K562 (cell line): ENCODE measurements at regions not wholly inside any gene's neighbourhood (a gene's known extent, or its start where the extent isn't known, plus 50 kb on each side); places are given as distances from the start of the nearest gene placed in this dataset.

Source experiments
- ATAC-seq: fragments of 200-7000 bp; cut with Tn5 transposase; 3 replicates; pipeline ENCODE4 v1.9.1; 2020; ENCODE audit warnings: moderate library complexity
- BruUV-seq: library from RNA; stranded (reverse); fragments of 400-500 nt; replicated peaks from 2 replicates; lab custom pipeline; 2021; lab: Mats Ljungman, UMichigan
- CTCF ChIA-PET: fragments of 300-600 bp; formaldehyde crosslinking; extraction: SDS; loops from one replicate; lab custom pipeline; 2021; ENCODE audit warnings: low intra/inter-chr PET ratio; lab: Yijun Ruan, JAX
- POLR2A ChIA-PET: fragments of 300-600, 350-650 bp; sonication (Branson Sonifier 250); formaldehyde crosslinking; extraction: SDS; loops from one replicate; lab custom pipeline; 2021; ENCODE audit warnings: antibody characterized with exemption, inconsistent platforms; lab: Yijun Ruan, JAX
- DNase-seq, 4 experiments: peaks; one replicate each; pipeline versions ENCODE4 v3.0.0 to v3.0.0-alpha.2; 2011 to 2018; ENCODE audit warnings: low spot score in 3 of 4, mixed read lengths in 3 of 4; ENCODE audit errors: extremely low read depth in 1 of 4
- FAIRE-seq: peaks from 2 replicates; lab custom pipeline; 2011; peaks lifted over from hg19 to GRCh38; lab: Jason Lieb, UNC
- H2AFZ ChIP-seq: 2 replicates; pipeline ENCODE4 v1.6.0; 2011; ENCODE audit warnings: low read depth, low read length, control low read depth, inconsistent platforms
- H3K27ac ChIP-seq: fragments of 200-600 bp; 3 replicates; pipeline ENCODE4 v1.8.0; 2011; ENCODE audit warnings: low read depth, mild to moderate bottlenecking, control low read depth, inconsistent platforms, low read length, moderate library complexity, mixed read lengths; ENCODE audit errors: extremely low read depth
- H3K27me3 ChIP-seq, 2 experiments: fragments of 300-600 bp in 1 of 2; 2 replicates in 1 of 2; 3 replicates in 1 of 2; pipeline versions ENCODE4 v1.6.0 to v1.8.0; 2011; ENCODE audit warnings: inconsistent platforms in 2 of 2, low read length in 2 of 2, mild to moderate bottlenecking in 1 of 2, mixed read lengths in 1 of 2, moderate library complexity in 1 of 2; ENCODE audit not compliant: control insufficient read depth in 2 of 2, insufficient read depth in 2 of 2
- H3K36me3 ChIP-seq: fragments of 300-600 bp; 3 replicates; pipeline ENCODE4 v1.8.0; 2011; ENCODE audit warnings: mild to moderate bottlenecking, low read length, inconsistent platforms; ENCODE audit not compliant: control insufficient read depth, insufficient read depth
- H3K4me1 ChIP-seq, 2 experiments: fragments of 200-600 bp in 1 of 2; replicated peaks in 1 of 2; 2 replicates in 1 of 2; 3 replicates in 1 of 2; pipeline versions ENCODE4 v1.5.1 to v1.8.0; 2011; ENCODE audit warnings: inconsistent platforms in 2 of 2, low read length in 2 of 2, mild to moderate bottlenecking in 1 of 2, mixed read lengths in 1 of 2, moderate library complexity in 1 of 2; ENCODE audit not compliant: control insufficient read depth in 2 of 2, insufficient read depth in 2 of 2
- H3K4me2 ChIP-seq: 2 replicates; pipeline ENCODE4 v1.6.1; 2011; ENCODE audit warnings: low read length, control low read depth, inconsistent platforms, mixed read lengths; ENCODE audit not compliant: insufficient read depth
- H3K4me3 ChIP-seq: fragments of 200-600 bp; sonication (generic), shearing (Covaris generic); 2 replicates; pipeline ENCODE4 v1.5.1; 2016; ENCODE audit warnings: control low read depth, inconsistent platforms
- H3K79me2 ChIP-seq: fragments of 200-600 bp; 3 replicates; pipeline ENCODE4 v1.8.0; 2011; ENCODE audit warnings: low read length, inconsistent platforms; ENCODE audit not compliant: control insufficient read depth, insufficient read depth
- H3K9ac ChIP-seq, 2 experiments: 2 replicates each; pipeline versions ENCODE4 v1.6.0 to v1.6.1; 2011; ENCODE audit warnings: low read depth in 2 of 2, low read length in 2 of 2, control low read depth in 1 of 2, inconsistent platforms in 1 of 2, mild to moderate bottlenecking in 1 of 2, mixed read lengths in 1 of 2; ENCODE audit not compliant: insufficient read depth in 1 of 2
- H3K9me1 ChIP-seq: one replicate; pipeline ENCODE4 v1.6.0; 2011; ENCODE audit warnings: inconsistent platforms, mild to moderate bottlenecking, low read length, moderate library complexity; ENCODE audit not compliant: control insufficient read depth, insufficient read depth
- H3K9me3 ChIP-seq: replicated peaks from 2 replicates; pipeline ENCODE4 v1.5.1; 2011; ENCODE audit warnings: low read depth, low read length, inconsistent platforms; ENCODE audit not compliant: control insufficient read depth, insufficient read depth
- H4K20me1 ChIP-seq: replicated peaks from 2 replicates; pipeline ENCODE4 v1.6.1; 2011; ENCODE audit warnings: low read length, inconsistent platforms, mixed read lengths; ENCODE audit not compliant: control insufficient read depth, insufficient read depth
- ATF4 ChIP-seq: fragments of 450-650 bp; formaldehyde crosslinking; IDR thresholded peaks from 2 replicates; pipeline ENCODE4 v1.4.0; 2022; ENCODE audit warnings: mild to moderate bottlenecking, moderate library complexity
- C11orf30 ChIP-seq: fragments of 450-650 bp; IDR thresholded peaks from 2 replicates; pipeline ENCODE4 v1.6.1; 2016; ENCODE audit warnings: low read depth, mild to moderate bottlenecking
- ETV1 ChIP-seq: fragments of 450-650 bp; conservative IDR thresholded peaks from 2 replicates; pipeline ENCODE4 v1.6.1; 2016; ENCODE audit warnings: missing genetic modification characterization, control low read depth, low read depth, missing compliant biosample characterization
- FOXJ3 ChIP-seq: sonication (generic); formaldehyde crosslinking; IDR thresholded peaks from 2 replicates; pipeline ENCODE4 v1.4.0; 2020; ENCODE audit warnings: mild to moderate bottlenecking, missing genetic modification reagents
- STAT5A ChIP-seq: IDR thresholded peaks from 2 replicates; pipeline ENCODE4 v1.6.1; 2012; ENCODE audit warnings: low read length, inconsistent platforms, borderline replicate concordance
- USF1 ChIP-seq: sonication (generic); formaldehyde crosslinking; IDR thresholded peaks from 2 replicates; pipeline ENCODE4 v1.9.0; 2022; ENCODE audit warnings: mild to moderate bottlenecking, missing genetic modification reagents
- ZFX ChIP-seq: sonication (generic); formaldehyde crosslinking; IDR thresholded peaks from 2 replicates; pipeline ENCODE4 v1.8.0; 2022; ENCODE audit warnings: mild to moderate bottlenecking, missing genetic modification reagents, moderate library complexity
- ZKSCAN8 ChIP-seq: fragments of 200-800 bp; sonication (Bioruptor generic); IDR thresholded peaks from 2 replicates; pipeline ENCODE4 v1.6.1; 2016; ENCODE audit warnings: missing genetic modification characterization, missing compliant biosample characterization
- ZNF146 ChIP-seq: IDR thresholded peaks from one replicate; pipeline ENCODE4 v1.6.1; 2018; ENCODE audit warnings: missing compliant biosample characterization; ENCODE audit not compliant: unreplicated experiment
- ZNF174 ChIP-seq: fragments of 250-450 bp; sonication (Bioruptor Pico); IDR thresholded peaks from 2 replicates; pipeline ENCODE4 v1.4.0; 2020; ENCODE audit warnings: mild to moderate bottlenecking
- ZNF644 ChIP-seq: fragments of 200-800 bp; sonication (Bioruptor generic); IDR thresholded peaks from 2 replicates; pipeline ENCODE4 v1.6.1; 2016; ENCODE audit warnings: low read depth, missing genetic modification characterization, missing compliant biosample characterization
- WGBS: fragments of 100-300 bp; shearing (Covaris generic); methylation state at CpG from one replicate; pipeline ENCODE4 v1.1.6; 2016; ENCODE audit warnings: low coverage, mixed read lengths; ENCODE audit not compliant: insufficient coverage; ENCODE audit errors: missing lambda C conversion rate; 5-methylcytosine and 5-hydroxymethylcytosine counted together
- in situ Hi-C: fragments of 300-500 bp; cut with MboI; formaldehyde crosslinking; loops from 4 replicates; pipeline ENCODE4 v1.15.0; 2018; ENCODE audit warnings: inconsistent platforms, mixed read lengths
- intact Hi-C: fragments of 100-400 bp; cut with micrococcal nuclease; formaldehyde crosslinking; loops from 2 replicates; pipeline ENCODE4 v1.14.2; 2022

- H4K20me1 ChIP-seq, result no peaks in the 10 kb centered on the region
- H3K9me1 ChIP-seq, result no peaks in the 10 kb centered on the region
- H3K27ac ChIP-seq, result no peak overlapping the region
- no peak for DNase-seq
- peaks cover 0 to 9% of the 10 kb centered on the region in 2 experiments; a peak in 1 of 5 replicates for H3K27me3 ChIP-seq
- POLR2A ChIA-PET, result no interaction called here
- H3K4me2 ChIP-seq, result no peak overlapping the region
- in situ Hi-C loops (no loop called here), intact Hi-C loops (no loop called here)
- H3K4me1 ChIP-seq, result no peaks in the 10 kb centered on the region
- H3K36me3 ChIP-seq, result no peaks in the 10 kb centered on the region
- no peak overlapping the region for H3K9ac ChIP-seq
- no peak overlapping the region for H2AFZ ChIP-seq
- CTCF ChIA-PET, result no interaction called here
- no peak for FAIRE-seq
- no TSS peak for BruUV-seq
- no peak overlapping the region for H3K4me3 ChIP-seq
- no peaks in the 10 kb centered on the region for H3K79me2 ChIP-seq
- 0% methylated on average over 6 of the region's 6 CpGs for WGBS
- ATAC-seq, result no peak
- no peaks in the 10 kb centered on the region for H3K9me3 ChIP-seq
- TF ChIP-seq ZKSCAN8 (CRISPR knock-in tag) (no peak), ZNF146 (CRISPR knock-in tag) (no peak)
- TF ChIP-seq, all 486 proteins: peak for 0
Observed at GRCh38 chr19:32012886-32013631, 332.4 kb upstream of the ZNF507 start.

GRCh38 chr19:32017176-32017953, 328.0 kb upstream of the ZNF507 start:
- Histone ChIP-seq H3K9me3 (no peaks in the 10 kb centered on the region), H3K4me1 (no peaks in the 10 kb centered on the region), H3K4me3 (no peak overlapping the region), H3K79me2 (no peaks in the 10 kb centered on the region), H3K9ac (no peak overlapping the region), H3K9me1 (no peaks in the 10 kb centered on the region), H3K4me2 (no peak overlapping the region), H3K36me3 (no peaks in the 10 kb centered on the region), H2AFZ (no peak overlapping the region), H3K27me3 (peaks cover 0 to 8% of the 10 kb centered on the region in 2 experiments; a peak in 1 of 5 replicates), H4K20me1 (no peaks in the 10 kb centered on the region), H3K27ac (no peak overlapping the region)
- POLR2A ChIA-PET, result no interaction called here
- intact Hi-C loops (no loop called here), in situ Hi-C loops (no loop called here)
- CTCF ChIA-PET, result no interaction called here
- BruUV-seq, result no TSS peak
- ATAC-seq, result no peak
- no peak for DNase-seq
- WGBS, result 1% methylated on average over 9 of the region's 9 CpGs
- no peak for FAIRE-seq
- no peak for TF ChIP-seq FOXJ3
- no peak for TF ChIP-seq ZFX (CRISPR knock-in tag)
- no peak for TF ChIP-seq ZNF174 (CRISPR knock-in tag)
- no peak for TF ChIP-seq C11orf30
- no peak for TF ChIP-seq USF1
- no peak for TF ChIP-seq ETV1 (tag)
- no peak for TF ChIP-seq ATF4 (CRISPR knock-in tag)
- TF ChIP-seq ZNF644 (tag), result no peak
- no peak for TF ChIP-seq STAT5A
